Activated CD8-positive, alpha-beta T cell treated with anti-CD3 and anti-CD28 coated beads for 36 hours (primary cell): ENCODE measurements at regions not wholly inside any gene's neighbourhood (a gene's known extent, or its start where the extent isn't known, plus 50 kb on each side); places are given as distances from the start of the nearest gene placed in this dataset.

ENCODE experiments used
- ATAC-seq: fragments of 200-7000 bp; cut with Tn5 transposase; one replicate; pipeline ENCODE4 v1.10.0; 2021; ENCODE audit warnings: mild to moderate bottlenecking, moderate library complexity
- CTCF ChIA-PET: fragments of 350-600 bp; sonication (Branson Sonifier 250); formaldehyde crosslinking; loops from one replicate; lab custom pipeline; 2021; ENCODE audit warnings: antibody characterized with exemption; lab: Charles Lee
- POLR2A ChIA-PET: fragments of 350-600 bp; sonication (Branson Sonifier 250); formaldehyde crosslinking; loops from one replicate; lab custom pipeline; 2021; ENCODE audit warnings: antibody characterized with exemption; lab: Charles Lee
- DNase-seq: peaks from one replicate; pipeline ENCODE4 v3.0.0-alpha.2; 2020
- H3K27ac Mint-ChIP-seq: one replicate; pipeline ENCODE4 v1.8.0; 2021; ENCODE audit warnings: mild to moderate bottlenecking, mixed read lengths
- H3K27me3 Mint-ChIP-seq: one replicate; pipeline ENCODE4 v1.8.0; 2021; ENCODE audit warnings: mixed read lengths
- H3K36me3 Mint-ChIP-seq: one replicate; pipeline ENCODE4 v1.8.0; 2021; ENCODE audit warnings: low read depth, mixed read lengths
- H3K4me1 Mint-ChIP-seq: one replicate; pipeline ENCODE4 v1.8.0; 2021; ENCODE audit warnings: low read depth, mixed read lengths
- H3K4me3 Mint-ChIP-seq: one replicate; pipeline ENCODE4 v1.8.0; 2021; ENCODE audit warnings: mild to moderate bottlenecking, moderate library complexity, mixed read lengths
- H3K9me3 Mint-ChIP-seq: one replicate; pipeline ENCODE4 v1.8.0; 2021; ENCODE audit warnings: mixed read lengths
- CTCF ChIP-seq: fragments of 200-600 bp; IDR thresholded peaks from one replicate; pipeline ENCODE4 v1.8.0; 2022; ENCODE audit warnings: antibody characterized with exemption, mild to moderate bottlenecking
- intact Hi-C: fragments of 100-400 bp; cut with micrococcal nuclease; formaldehyde crosslinking; loops from one replicate; pipeline ENCODE4 v1.10.0; 2022

GRCh38 chr15:81729340-81729739 lies 316.5 kb downstream of the MEX3B start:
- CTCF ChIA-PET, result interaction anchor here (0.7 kb wide), 1 partner anchor 10 kb away, joined by 3 read pairs; no protein-coding TSS in a partner anchor
- Mint-ChIP-seq H3K9me3 (no peaks in the 10 kb centered on the region), H3K4me1 (no peaks in the 10 kb centered on the region), H3K36me3 (no peaks in the 10 kb centered on the region), H3K4me3 (no peak overlapping the region), H3K27me3 (peaks cover 5% of the 10 kb centered on the region), H3K27ac (no peak overlapping the region)
- ATAC-seq (no peak), DNase-seq (no peak)
- intact Hi-C loops, result no loop called here
- TF ChIP-seq CTCF, result no peak
- POLR2A ChIA-PET, result no interaction called here

- intact Hi-C loops, result no loop called here
- Mint-ChIP-seq H3K4me3 (no peak overlapping the region), H3K9me3 (no peaks in the 10 kb centered on the region), H3K4me1 (no peaks in the 10 kb centered on the region), H3K36me3 (no peaks in the 10 kb centered on the region), H3K27ac (no peak overlapping the region), H3K27me3 (peaks cover 5% of the 10 kb centered on the region)
- no peak for DNase-seq
- TF ChIP-seq CTCF, result no peak
- ChIA-PET POLR2A (no interaction called here), CTCF (no interaction called here)
- no peak for ATAC-seq
Measured at GRCh38 chr15:81728726-81729125, 317.1 kb downstream of the MEX3B start.

GRCh38 chr15:81725590-81725989 lies 320.2 kb downstream of the MEX3B start:
- peaks cover 5% of the 10 kb centered on the region for H3K27me3 Mint-ChIP-seq
- no peak for ATAC-seq
- TF ChIP-seq CTCF, result no peak
- H3K9me3 Mint-ChIP-seq, result no peaks in the 10 kb centered on the region
- CTCF ChIA-PET, result no interaction called here
- no peak for DNase-seq
- POLR2A ChIA-PET, result no interaction called here
- intact Hi-C loops, result no loop called here
- no peaks in the 10 kb centered on the region for H3K36me3 Mint-ChIP-seq
- H3K27ac Mint-ChIP-seq, result no peak overlapping the region
- no peaks in the 10 kb centered on the region for H3K4me1 Mint-ChIP-seq
- no peak overlapping the region for H3K4me3 Mint-ChIP-seq

GRCh38 chr15:81724536-81724935 lies 321.3 kb downstream of the MEX3B start:
- peaks cover 5% of the 10 kb centered on the region for H3K27me3 Mint-ChIP-seq
- H3K9me3 Mint-ChIP-seq, result no peaks in the 10 kb centered on the region
- CTCF ChIA-PET, result no interaction called here
- POLR2A ChIA-PET, result no interaction called here
- H3K27ac Mint-ChIP-seq, result no peak overlapping the region
- no peak for TF ChIP-seq CTCF
- H3K4me1 Mint-ChIP-seq, result no peaks in the 10 kb centered on the region
- ATAC-seq (no peak), DNase-seq (no peak)
- intact Hi-C loops, result no loop called here
- H3K4me3 Mint-ChIP-seq, result no peak overlapping the region
- no peaks in the 10 kb centered on the region for H3K36me3 Mint-ChIP-seq

GRCh38 chr15:81723701-81724100 lies 322.1 kb downstream of the MEX3B start:
- DNase-seq (no peak), ATAC-seq (no peak)
- no peak for TF ChIP-seq CTCF
- peaks cover 3% of the 10 kb centered on the region for H3K27me3 Mint-ChIP-seq
- H3K36me3 Mint-ChIP-seq, result no peaks in the 10 kb centered on the region
- no peak overlapping the region for H3K4me3 Mint-ChIP-seq
- CTCF ChIA-PET, result no interaction called here
- H3K27ac Mint-ChIP-seq, result no peak overlapping the region
- POLR2A ChIA-PET, result no interaction called here
- H3K4me1 Mint-ChIP-seq, result no peaks in the 10 kb centered on the region
- intact Hi-C loops, result no loop called here
- H3K9me3 Mint-ChIP-seq, result no peaks in the 10 kb centered on the region
